Choroid plexus epithelial cell (primary cell): ENCODE measurements at regions not wholly inside any gene's neighbourhood (a gene's known extent, or its start where the extent isn't known, plus 50 kb on each side); places are given as distances from the start of the nearest gene placed in this dataset.
A peak's percentile ranks its signal among the peaks of the same experiment; 100 is the strongest.

Source experiments
- DNase-seq: peaks from one replicate; pipeline ENCODE4 v3.0.0-alpha.2; 2010; ENCODE audit warnings: low read depth
- H3K4me3 ChIP-seq: 2 replicates; pipeline ENCODE4 v1.5.1; 2011; ENCODE audit warnings: low read depth, mild to moderate bottlenecking, control low read depth, low read length, moderate library complexity
- CTCF ChIP-seq: conservative IDR thresholded peaks from 2 replicates; pipeline ENCODE4 v1.5.1; 2011; ENCODE audit warnings: low read depth, mild to moderate bottlenecking, control low read depth, inconsistent platforms, low read length, moderate library complexity

- H3K4me3 ChIP-seq: no peak overlapping the region
- TF ChIP-seq CTCF: no peak
- DNase-seq: peak; percentile 29
These were observed 683.8 kb upstream of the ANKRD30A start for GRCh38 chr10:36441557-36441956.

- no peak for TF ChIP-seq CTCF
- no peak overlapping the region for H3K4me3 ChIP-seq
- DNase-seq: no peak
These were observed 684.9 kb upstream of the ANKRD30A start for GRCh38 chr10:36440539-36440938.

DNA sequence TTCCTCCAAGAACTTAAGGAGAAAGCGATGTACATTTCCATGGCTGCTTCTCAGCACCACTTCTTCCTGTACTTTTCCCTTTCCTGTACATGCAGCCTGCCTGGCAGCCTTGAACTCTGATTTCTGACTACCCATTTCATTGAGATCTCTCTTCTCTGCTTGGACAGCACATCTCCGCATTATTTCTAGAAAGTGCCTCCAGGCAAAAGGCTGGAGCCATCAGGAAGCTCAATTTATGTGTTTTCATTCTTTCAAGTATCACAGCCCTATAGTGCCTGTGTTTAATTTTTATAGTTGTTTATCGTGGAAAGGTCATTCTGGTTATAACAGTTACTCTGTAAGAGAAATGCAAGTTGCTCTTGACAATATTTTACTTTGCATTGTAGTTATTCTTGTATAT is 688.0 kb upstream of the ANKRD30A start:
- TF ChIP-seq CTCF: no peak
- DNase-seq: no peak
- H3K4me3 ChIP-seq: no peak overlapping the region

DNA sequence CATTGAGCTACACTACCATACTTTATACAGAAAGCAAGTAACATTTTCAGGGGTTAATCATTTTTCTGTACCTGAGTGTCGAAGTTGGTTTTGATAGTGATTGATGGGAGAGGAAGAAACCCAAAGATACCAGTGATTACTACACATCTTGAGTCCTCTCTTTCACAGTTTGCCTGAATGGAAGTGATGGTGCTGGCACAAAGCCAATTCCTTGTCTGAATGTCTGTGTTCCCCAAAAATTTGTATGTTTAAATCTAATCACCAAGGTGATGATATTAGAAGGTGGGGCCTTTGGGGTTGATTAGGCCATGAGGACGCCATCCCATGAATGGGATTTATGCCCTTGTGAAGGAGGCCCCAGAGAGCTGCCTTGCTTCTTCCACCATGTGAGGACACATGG is 696.9 kb upstream of the ANKRD30A start:
- DNase-seq: no peak
- no peak for TF ChIP-seq CTCF

GRCh38 chr10:36425131-36425797 is 700.1 kb upstream of the ANKRD30A start:
- TF ChIP-seq CTCF: no peak
- peak; percentile 26 for DNase-seq
- no peak overlapping the region for H3K4me3 ChIP-seq

More for the DNA sequence above, 696.9 kb upstream of the ANKRD30A start:
- no peak overlapping the region for H3K4me3 ChIP-seq

- no peak for TF ChIP-seq CTCF
- DNase-seq: no peak
- no peak overlapping the region for H3K4me3 ChIP-seq
These were observed 700.9 kb upstream of the ANKRD30A start for GRCh38 chr10:36424502-36424901.

- TF ChIP-seq CTCF: no peak
- peak; percentile 43 for DNase-seq
- H3K4me3 ChIP-seq: no peak overlapping the region
These were observed 701.6 kb upstream of the ANKRD30A start for GRCh38 chr10:36423821-36424248.
